ENCODE measurements at regions not wholly inside any gene's neighbourhood (a gene's known extent, or its start where the extent isn't known, plus 50 kb on each side); places are given as distances from the start of the nearest gene placed in this dataset.

DNA sequence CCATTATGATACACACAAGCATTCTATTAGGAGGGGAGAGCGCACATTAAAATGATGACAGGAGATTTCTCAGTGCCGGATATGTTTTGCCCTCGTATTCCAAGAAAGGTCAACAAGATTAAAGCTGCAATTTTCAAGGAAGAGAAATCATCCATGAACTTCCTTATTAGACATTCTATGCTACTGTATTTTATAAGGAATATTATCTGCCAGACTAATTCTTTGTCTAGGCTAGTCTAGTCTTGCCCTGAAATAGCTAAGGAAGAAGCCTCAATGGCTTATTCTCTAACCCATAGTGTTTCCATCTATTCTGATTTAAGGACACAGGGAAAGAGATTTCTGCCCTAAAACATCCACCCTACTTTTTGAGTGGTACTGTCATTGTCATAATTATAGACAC is 315.4 kb downstream of the ADGRG6 start:
- H2AFZ ChIP-seq (ENCODE audit: control insufficient read depth, low read length), result peak overlapping the region; percentile 78

DNA sequence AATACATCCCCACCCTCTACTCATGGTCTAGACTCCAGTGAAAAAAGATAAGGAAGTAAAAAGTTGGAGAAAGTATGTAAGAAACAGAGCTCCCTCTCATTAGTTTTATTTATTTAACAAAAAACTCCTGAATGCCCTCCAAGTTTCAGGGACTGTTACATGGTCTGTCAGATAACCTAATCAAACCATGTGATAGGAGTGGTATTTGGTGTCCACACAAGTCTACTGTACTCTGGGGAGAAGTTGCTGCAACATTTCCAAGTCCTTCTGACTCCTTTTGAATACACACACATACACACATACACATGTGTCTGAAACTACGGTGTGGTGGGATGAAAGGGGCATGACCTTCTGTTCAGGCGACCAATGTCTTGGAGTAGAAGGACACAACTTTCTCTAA is 320.0 kb downstream of the ADGRG6 start:
- no peaks in the 10 kb centered on the region for H3K36me3 ChIP-seq (ENCODE audit: control insufficient read depth in 2 of 2, extremely low read depth in 1 of 2, insufficient read depth in 2 of 2, low read length in 2 of 2)
- dilution Hi-C loops (cut with MboI; ENCODE audit: extremely low pct_ligation_motif_present, low sequenced_read_pairs), result no loop called here
- no peaks in the 10 kb centered on the region for H3K9me1 ChIP-seq (ENCODE audit: control insufficient read depth, extremely low read depth, insufficient read depth, low read length)
- H3K9ac ChIP-seq (ENCODE audit: control insufficient read depth, extremely low read depth, insufficient read depth, low read length), result no peak overlapping the region
- H3K4me2 ChIP-seq (ENCODE audit: control insufficient read depth, extremely low read depth, insufficient read depth, low read depth, low read length), result no peak overlapping the region
- H3K9me3 ChIP-seq (ENCODE audit: control insufficient read depth, low read depth, low read length), result no peaks in the 10 kb centered on the region
- no peak overlapping the region for H3K27ac ChIP-seq (ENCODE audit: control insufficient read depth, insufficient read depth, low read length)
- no peaks in the 10 kb centered on the region for H3K27me3 ChIP-seq (ENCODE audit: control insufficient read depth, extremely low read depth, insufficient read depth, low read length)
- no peak overlapping the region for H2AFZ ChIP-seq (ENCODE audit: control insufficient read depth, low read length)
- peaks cover 15% of the 10 kb centered on the region for H3K4me1 ChIP-seq (ENCODE audit: control insufficient read depth, extremely low read depth, insufficient read depth, low read length)
- H3K4me3 ChIP-seq (ENCODE audit: control insufficient read depth in 2 of 3, extremely low read depth in 1 of 3, insufficient read depth in 2 of 3, low read depth in 1 of 3, low read length in 3 of 3), result no peak overlapping the region
- DNase-seq (ENCODE audit: low read depth, low spot score), result no peak
- H3K79me2 ChIP-seq (ENCODE audit: control insufficient read depth, insufficient read depth, low read length), result no peaks in the 10 kb centered on the region
- no peak for FAIRE-seq
- no peaks in the 10 kb centered on the region for H4K20me1 ChIP-seq (ENCODE audit: control insufficient read depth, extremely low read depth, insufficient read depth, low read length)
- TF ChIP-seq EZH2 (IDR thresholded peaks at IDR 0.05; ENCODE audit: low read length), result no peak

More for the DNA sequence above, 315.4 kb downstream of the ADGRG6 start:
- H3K4me2 ChIP-seq (ENCODE audit: control insufficient read depth, extremely low read depth, insufficient read depth, low read depth, low read length), result peak overlapping the region; percentile 62
- H3K9ac ChIP-seq (ENCODE audit: control insufficient read depth, extremely low read depth, insufficient read depth, low read length), result no peak overlapping the region
- DNase-seq (ENCODE audit: low read depth, low spot score), result no peak
- TF ChIP-seq EZH2 (IDR thresholded peaks at IDR 0.05; ENCODE audit: low read length), result no peak
- TF ChIP-seq, protein P1, sequence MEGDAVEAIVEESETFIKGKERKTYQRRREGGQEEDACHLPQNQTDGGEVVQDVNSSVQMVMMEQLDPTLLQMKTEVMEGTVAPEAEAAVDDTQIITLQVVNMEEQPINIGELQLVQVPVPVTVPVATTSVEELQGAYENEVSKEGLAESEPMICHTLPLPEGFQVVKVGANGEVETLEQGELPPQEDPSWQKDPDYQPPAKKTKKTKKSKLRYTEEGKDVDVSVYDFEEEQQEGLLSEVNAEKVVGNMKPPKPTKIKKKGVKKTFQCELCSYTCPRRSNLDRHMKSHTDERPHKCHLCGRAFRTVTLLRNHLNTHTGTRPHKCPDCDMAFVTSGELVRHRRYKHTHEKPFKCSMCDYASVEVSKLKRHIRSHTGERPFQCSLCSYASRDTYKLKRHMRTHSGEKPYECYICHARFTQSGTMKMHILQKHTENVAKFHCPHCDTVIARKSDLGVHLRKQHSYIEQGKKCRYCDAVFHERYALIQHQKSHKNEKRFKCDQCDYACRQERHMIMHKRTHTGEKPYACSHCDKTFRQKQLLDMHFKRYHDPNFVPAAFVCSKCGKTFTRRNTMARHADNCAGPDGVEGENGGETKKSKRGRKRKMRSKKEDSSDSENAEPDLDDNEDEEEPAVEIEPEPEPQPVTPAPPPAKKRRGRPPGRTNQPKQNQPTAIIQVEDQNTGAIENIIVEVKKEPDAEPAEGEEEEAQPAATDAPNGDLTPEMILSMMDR (optimal IDR thresholded peaks at IDR 0.05 in 1 of 3, IDR thresholded peaks at IDR 0.05 in 1 of 3, conservative IDR thresholded peaks at IDR 0.05 in 1 of 3; ENCODE audit: extremely low read depth in 1 of 3, insufficient read depth in 2 of 3, low read length in 3 of 3), result no peak
- H3K79me2 ChIP-seq (ENCODE audit: control insufficient read depth, insufficient read depth, low read length), result no peaks in the 10 kb centered on the region
- no peaks in the 10 kb centered on the region for H3K36me3 ChIP-seq (ENCODE audit: control insufficient read depth in 2 of 2, extremely low read depth in 1 of 2, insufficient read depth in 2 of 2, low read length in 2 of 2)
- H3K9me1 ChIP-seq (ENCODE audit: control insufficient read depth, extremely low read depth, insufficient read depth, low read length), result no peaks in the 10 kb centered on the region
- peaks cover 7% of the 10 kb centered on the region for H3K4me1 ChIP-seq (ENCODE audit: control insufficient read depth, extremely low read depth, insufficient read depth, low read length)
- H3K4me3 ChIP-seq (ENCODE audit: control insufficient read depth in 2 of 3, extremely low read depth in 1 of 3, insufficient read depth in 2 of 3, low read depth in 1 of 3, low read length in 3 of 3), result no peak overlapping the region
- no peak for FAIRE-seq
- dilution Hi-C loops (cut with MboI; ENCODE audit: extremely low pct_ligation_motif_present, low sequenced_read_pairs), result no loop called here
- H3K9me3 ChIP-seq (ENCODE audit: control insufficient read depth, low read depth, low read length), result peaks cover under 1% of the 10 kb centered on the region
- H3K27me3 ChIP-seq (ENCODE audit: control insufficient read depth, extremely low read depth, insufficient read depth, low read length), result no peaks in the 10 kb centered on the region
- H4K20me1 ChIP-seq (ENCODE audit: control insufficient read depth, extremely low read depth, insufficient read depth, low read length), result no peaks in the 10 kb centered on the region
- H3K27ac ChIP-seq (ENCODE audit: control insufficient read depth, insufficient read depth, low read length), result no peak overlapping the region

DNA sequence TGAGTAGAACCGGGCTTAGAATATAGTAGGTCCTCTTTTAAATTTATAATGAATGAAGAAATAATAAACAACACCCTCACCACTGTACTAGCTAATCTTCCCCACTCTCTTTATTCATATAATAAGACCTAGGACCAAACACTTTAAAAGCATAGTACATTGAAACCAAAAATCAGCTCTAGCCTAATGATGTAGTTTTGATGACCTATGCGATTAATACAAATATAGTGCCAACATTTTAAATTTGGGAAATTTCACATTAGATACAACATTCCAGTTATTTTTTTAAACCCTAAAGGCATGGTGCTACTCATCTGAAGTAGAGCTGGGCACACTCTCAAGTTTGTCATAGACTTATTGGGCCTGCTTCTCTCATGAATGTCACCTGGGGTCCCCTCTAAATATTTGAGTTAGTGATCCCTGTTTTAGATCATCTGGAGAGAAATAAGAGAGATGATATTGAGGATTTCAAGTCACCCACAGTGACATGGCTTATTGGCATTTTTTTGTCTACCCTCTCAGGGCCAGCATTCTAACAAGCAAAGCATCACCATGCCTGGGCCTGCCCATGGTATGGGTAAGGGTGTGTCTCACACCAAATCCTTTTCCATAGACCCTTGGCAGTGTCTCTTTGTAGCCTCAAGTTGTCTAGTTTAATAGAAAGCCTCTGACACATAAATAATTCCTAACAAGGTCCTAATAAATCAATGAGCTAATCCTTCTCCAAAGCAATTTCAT is 319.8 kb downstream of the HIVEP2 start:
- Histone ChIP-seq H3K27me3 (ENCODE audit: control insufficient read depth, extremely low read depth, insufficient read depth, low read length) (no peaks in the 10 kb centered on the region), H2AFZ (ENCODE audit: control insufficient read depth, low read length) (no peak overlapping the region), H4K20me1 (ENCODE audit: control insufficient read depth, extremely low read depth, insufficient read depth, low read length) (no peaks in the 10 kb centered on the region), H3K9me1 (ENCODE audit: control insufficient read depth, extremely low read depth, insufficient read depth, low read length) (no peaks in the 10 kb centered on the region), H3K9ac (ENCODE audit: control insufficient read depth, extremely low read depth, insufficient read depth, low read length) (no peak overlapping the region), H3K36me3 (ENCODE audit: control insufficient read depth in 2 of 2, extremely low read depth in 1 of 2, insufficient read depth in 2 of 2, low read length in 2 of 2) (no peaks in the 10 kb centered on the region), H3K4me1 (ENCODE audit: control insufficient read depth, extremely low read depth, insufficient read depth, low read length) (peaks cover 9% of the 10 kb centered on the region), H3K9me3 (ENCODE audit: control insufficient read depth, low read depth, low read length) (no peaks in the 10 kb centered on the region), H3K4me2 (ENCODE audit: control insufficient read depth, extremely low read depth, insufficient read depth, low read depth, low read length) (peak overlapping the region; percentile 69), H3K27ac (ENCODE audit: control insufficient read depth, insufficient read depth, low read length) (no peak overlapping the region), H3K79me2 (ENCODE audit: control insufficient read depth, insufficient read depth, low read length) (no peaks in the 10 kb centered on the region), H3K4me3 (ENCODE audit: control insufficient read depth in 2 of 3, extremely low read depth in 1 of 3, insufficient read depth in 2 of 3, low read depth in 1 of 3, low read length in 3 of 3) (no peak overlapping the region)
- dilution Hi-C loops (cut with MboI; ENCODE audit: extremely low pct_ligation_motif_present, low sequenced_read_pairs), result no loop called here
- TF ChIP-seq EZH2 (IDR thresholded peaks at IDR 0.05; ENCODE audit: low read length), result no peak
- TF ChIP-seq, protein P1 (optimal IDR thresholded peaks at IDR 0.05 in 1 of 3, IDR thresholded peaks at IDR 0.05 in 1 of 3, conservative IDR thresholded peaks at IDR 0.05 in 1 of 3; ENCODE audit: extremely low read depth in 1 of 3, insufficient read depth in 2 of 3, low read length in 3 of 3), result no peak
- FAIRE-seq, result peak; percentile 87
- DNase-seq (ENCODE audit: low read depth, low spot score), result peak; percentile 26
